ENCODE measurements at regions not wholly inside any gene's neighbourhood (a gene's known extent, or its start where the extent isn't known, plus 50 kb on each side); places are given as distances from the start of the nearest gene placed in this dataset.

DNA sequence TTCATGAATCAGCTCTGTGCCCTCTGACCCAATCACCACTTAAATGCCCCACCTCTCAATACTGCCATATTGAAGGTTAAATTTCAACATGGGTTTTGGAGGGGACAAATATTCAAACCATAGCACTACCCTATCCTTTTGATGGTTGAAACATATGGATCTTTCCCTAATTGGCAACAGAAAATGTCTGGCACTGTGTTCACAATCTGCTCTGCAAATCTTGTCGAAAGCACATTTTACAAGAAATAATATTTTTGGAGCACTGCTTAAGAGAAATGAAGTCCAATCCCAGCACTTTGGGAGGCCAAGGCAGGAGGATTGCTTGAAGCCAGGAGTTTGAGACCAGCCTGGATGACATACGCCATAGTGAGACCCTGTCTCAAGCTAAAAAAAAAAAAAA, 130.6 kb upstream of the FAM9C start:
- Histone ChIP-seq H3K4me1 (ENCODE audit: control insufficient read depth in 2 of 2, insufficient read depth in 2 of 2, low read length in 1 of 2) (no peaks in the 10 kb centered on the region), H3K9me3 (ENCODE audit: control insufficient read depth in 2 of 2, insufficient read depth in 1 of 2, low read depth in 1 of 2, low read length in 1 of 2) (no peaks in the 10 kb centered on the region), H3K27me3 (ENCODE audit: control insufficient read depth in 1 of 2, insufficient read depth in 2 of 2, low read length in 2 of 2) (no peaks in the 10 kb centered on the region), H3K4me3 (ENCODE audit: low read depth in 1 of 2, low read length in 2 of 2) (no peak overlapping the region), H3K36me3 (ENCODE audit: control insufficient read depth in 2 of 2, insufficient read depth in 2 of 2, low read length in 1 of 2) (no peaks in the 10 kb centered on the region), H3K27ac (ENCODE audit: low read depth in 2 of 2, low read length in 1 of 2) (no peak overlapping the region)
- WGBS, 2 donors: 89 to 97% methylated on average over 2 of the region's 2 CpGs

- H3K4me1 ChIP-seq (ENCODE audit: control insufficient read depth in 2 of 2, insufficient read depth in 2 of 2, low read length in 1 of 2): no peaks in the 10 kb centered on the region
- H3K9me3 ChIP-seq (ENCODE audit: control insufficient read depth in 2 of 2, insufficient read depth in 1 of 2, low read depth in 1 of 2, low read length in 1 of 2): no peaks in the 10 kb centered on the region
- H3K36me3 ChIP-seq (ENCODE audit: control insufficient read depth in 2 of 2, insufficient read depth in 2 of 2, low read length in 1 of 2): no peaks in the 10 kb centered on the region
- WGBS, 2 donors: 65 to 93% methylated on average over 2 of the region's 2 CpGs
- H3K4me3 ChIP-seq (ENCODE audit: low read depth in 1 of 2, low read length in 2 of 2): no peak overlapping the region
- no peak overlapping the region for H3K27ac ChIP-seq (ENCODE audit: low read depth in 2 of 2, low read length in 1 of 2)
- no peaks in the 10 kb centered on the region for H3K27me3 ChIP-seq (ENCODE audit: control insufficient read depth in 1 of 2, insufficient read depth in 2 of 2, low read length in 2 of 2)
These were observed 126.6 kb upstream of the FAM9C start for GRCh38 chrX:13170966-13171558.

GRCh38 chrX:13169684-13170083, 125.3 kb upstream of the FAM9C start:
- Histone ChIP-seq H3K36me3 (ENCODE audit: control insufficient read depth in 2 of 2, insufficient read depth in 2 of 2, low read length in 1 of 2) (no peaks in the 10 kb centered on the region), H3K27ac (ENCODE audit: low read depth in 2 of 2, low read length in 1 of 2) (no peak overlapping the region), H3K4me1 (ENCODE audit: control insufficient read depth in 2 of 2, insufficient read depth in 2 of 2, low read length in 1 of 2) (no peaks in the 10 kb centered on the region), H3K4me3 (ENCODE audit: low read depth in 1 of 2, low read length in 2 of 2) (no peak overlapping the region), H3K27me3 (ENCODE audit: control insufficient read depth in 1 of 2, insufficient read depth in 2 of 2, low read length in 2 of 2) (peaks cover 0 to 4% of the 10 kb centered on the region in 2 donors), H3K9me3 (ENCODE audit: control insufficient read depth in 2 of 2, insufficient read depth in 1 of 2, low read depth in 1 of 2, low read length in 1 of 2) (no peaks in the 10 kb centered on the region)
- 94 to 97% methylated on average over 2 of the region's 2 CpGs for WGBS, 2 donors

DNA sequence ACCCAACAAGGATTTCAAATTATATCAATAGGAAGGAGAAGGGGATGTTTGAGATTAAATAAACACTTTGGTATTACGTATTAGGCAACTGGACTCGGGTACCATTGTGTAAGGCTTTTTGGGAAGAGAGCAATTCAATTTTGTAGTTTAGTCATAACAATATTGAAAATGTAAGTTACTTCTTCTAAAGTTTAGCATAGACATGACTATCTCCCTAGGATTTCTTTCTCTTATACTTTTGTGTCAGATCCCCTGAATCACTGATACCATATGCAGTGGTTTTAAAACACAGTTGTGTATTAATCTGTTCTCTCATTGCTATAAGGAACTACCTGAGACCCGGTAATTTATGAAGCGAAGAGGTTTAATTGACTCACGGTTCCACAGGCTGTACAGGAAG, 123.8 kb upstream of the FAM9C start:
- WGBS, 2 donors: 68 to 75% methylated on average over 5 of the region's 5 CpGs
- no peaks in the 10 kb centered on the region for H3K36me3 ChIP-seq (ENCODE audit: control insufficient read depth in 2 of 2, insufficient read depth in 2 of 2, low read length in 1 of 2)
- peaks cover 0 to 4% of the 10 kb centered on the region in 2 donors for H3K27me3 ChIP-seq (ENCODE audit: control insufficient read depth in 1 of 2, insufficient read depth in 2 of 2, low read length in 2 of 2)
- H3K4me1 ChIP-seq (ENCODE audit: control insufficient read depth in 2 of 2, insufficient read depth in 2 of 2, low read length in 1 of 2): no peaks in the 10 kb centered on the region
- H3K27ac ChIP-seq (ENCODE audit: low read depth in 2 of 2, low read length in 1 of 2): no peak overlapping the region
- no peak overlapping the region for H3K4me3 ChIP-seq (ENCODE audit: low read depth in 1 of 2, low read length in 2 of 2)
- H3K9me3 ChIP-seq (ENCODE audit: control insufficient read depth in 2 of 2, insufficient read depth in 1 of 2, low read depth in 1 of 2, low read length in 1 of 2): no peaks in the 10 kb centered on the region

- Histone ChIP-seq H3K4me1 (ENCODE audit: control insufficient read depth in 2 of 2, insufficient read depth in 2 of 2, low read length in 1 of 2) (no peaks in the 10 kb centered on the region), H3K27me3 (ENCODE audit: control insufficient read depth in 1 of 2, insufficient read depth in 2 of 2, low read length in 2 of 2) (peaks cover 0 to 4% of the 10 kb centered on the region in 2 donors), H3K36me3 (ENCODE audit: control insufficient read depth in 2 of 2, insufficient read depth in 2 of 2, low read length in 1 of 2) (no peaks in the 10 kb centered on the region), H3K27ac (ENCODE audit: low read depth in 2 of 2, low read length in 1 of 2) (peak overlapping the region; percentile 22 to 54), H3K4me3 (ENCODE audit: low read depth in 1 of 2, low read length in 2 of 2) (no peak overlapping the region), H3K9me3 (ENCODE audit: control insufficient read depth in 2 of 2, insufficient read depth in 1 of 2, low read depth in 1 of 2, low read length in 1 of 2) (no peaks in the 10 kb centered on the region)
- WGBS, 2 donors: 43 to 60% methylated on average over 9 of the region's 9 CpGs
These were observed 123.2 kb upstream of the FAM9C start for GRCh38 chrX:13167481-13168231.

DNA sequence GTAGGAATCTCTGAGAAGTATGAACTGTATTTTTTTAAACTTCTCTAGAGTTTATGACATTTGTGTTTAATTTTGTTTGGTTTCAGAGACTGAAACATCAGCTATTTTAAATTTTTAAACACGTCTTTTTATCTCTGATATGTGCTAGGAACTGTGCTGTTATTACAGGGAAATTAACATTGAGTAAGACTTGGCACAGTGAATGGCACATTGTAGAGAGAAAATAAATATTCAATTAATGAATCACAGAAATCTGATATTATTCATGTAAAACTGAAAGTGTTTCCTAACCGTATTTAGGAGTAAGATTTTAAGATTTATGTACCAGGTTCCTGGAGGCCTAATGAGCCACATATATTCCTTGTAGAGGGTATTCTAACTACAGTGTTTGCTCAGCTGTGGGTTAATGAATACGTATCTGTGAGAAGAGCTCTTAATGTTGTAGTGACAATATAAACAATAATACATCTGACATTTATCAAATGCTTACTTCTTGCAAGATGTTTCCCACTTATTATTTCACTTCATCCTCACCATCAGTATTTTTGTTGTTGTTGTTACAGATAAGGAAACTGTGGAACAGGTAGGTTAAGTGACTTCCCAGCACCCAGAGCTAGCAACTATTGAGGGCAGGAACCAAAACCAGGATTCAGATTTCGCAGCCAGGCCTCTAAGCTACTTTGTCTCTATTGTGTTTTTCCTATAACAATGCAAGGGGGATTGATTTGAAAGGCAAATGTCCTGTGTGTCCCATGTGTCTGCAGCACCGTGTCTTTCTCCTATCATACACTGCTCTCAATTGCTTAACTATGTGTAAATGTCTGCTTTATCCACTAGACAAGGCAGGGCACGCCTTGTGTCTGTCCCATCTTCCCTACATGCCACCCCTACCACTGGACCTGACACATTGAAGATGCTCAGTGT, 121.1 kb upstream of the FAM9C start:
- H3K9me3 ChIP-seq (ENCODE audit: control insufficient read depth in 2 of 2, insufficient read depth in 1 of 2, low read depth in 1 of 2, low read length in 1 of 2): no peaks in the 10 kb centered on the region
- H3K4me1 ChIP-seq (ENCODE audit: control insufficient read depth in 2 of 2, insufficient read depth in 2 of 2, low read length in 1 of 2): peaks cover 0 to 2% of the 10 kb centered on the region in 2 donors
- H3K36me3 ChIP-seq (ENCODE audit: control insufficient read depth in 2 of 2, insufficient read depth in 2 of 2, low read length in 1 of 2): no peaks in the 10 kb centered on the region
- H3K27ac ChIP-seq (ENCODE audit: low read depth in 2 of 2, low read length in 1 of 2): no peak overlapping the region
- peaks cover 0 to 4% of the 10 kb centered on the region in 2 donors for H3K27me3 ChIP-seq (ENCODE audit: control insufficient read depth in 1 of 2, insufficient read depth in 2 of 2, low read length in 2 of 2)
- WGBS, 2 donors: 53 to 60% methylated on average over 6 of the region's 6 CpGs
- no peak overlapping the region for H3K4me3 ChIP-seq (ENCODE audit: low read depth in 1 of 2, low read length in 2 of 2)

GRCh38 chrX:13164611-13165010, 120.2 kb upstream of the FAM9C start:
- Histone ChIP-seq H3K36me3 (ENCODE audit: control insufficient read depth in 2 of 2, insufficient read depth in 2 of 2, low read length in 1 of 2) (no peaks in the 10 kb centered on the region), H3K4me1 (ENCODE audit: control insufficient read depth in 2 of 2, insufficient read depth in 2 of 2, low read length in 1 of 2) (peaks cover 0 to 2% of the 10 kb centered on the region in 2 donors), H3K9me3 (ENCODE audit: control insufficient read depth in 2 of 2, insufficient read depth in 1 of 2, low read depth in 1 of 2, low read length in 1 of 2) (no peaks in the 10 kb centered on the region), H3K27ac (ENCODE audit: low read depth in 2 of 2, low read length in 1 of 2) (no peak overlapping the region), H3K27me3 (ENCODE audit: control insufficient read depth in 1 of 2, insufficient read depth in 2 of 2, low read length in 2 of 2) (peaks cover 0 to 4% of the 10 kb centered on the region in 2 donors), H3K4me3 (ENCODE audit: low read depth in 1 of 2, low read length in 2 of 2) (no peak overlapping the region)
- 48 to 67% methylated on average over 7 of the region's 7 CpGs for WGBS, 2 donors

GRCh38 chrX:13162772-13163410, 118.5 kb upstream of the FAM9C start:
- no peak overlapping the region for H3K27ac ChIP-seq (ENCODE audit: low read depth in 2 of 2, low read length in 1 of 2)
- WGBS, 2 donors: 87 to 88% methylated on average over 4 of the region's 4 CpGs
- H3K4me1 ChIP-seq (ENCODE audit: control insufficient read depth in 2 of 2, insufficient read depth in 2 of 2, low read length in 1 of 2): peaks cover 0 to 2% of the 10 kb centered on the region in 2 donors
- no peaks in the 10 kb centered on the region for H3K9me3 ChIP-seq (ENCODE audit: control insufficient read depth in 2 of 2, insufficient read depth in 1 of 2, low read depth in 1 of 2, low read length in 1 of 2)
- H3K4me3 ChIP-seq (ENCODE audit: low read depth in 1 of 2, low read length in 2 of 2): no peak overlapping the region
- H3K36me3 ChIP-seq (ENCODE audit: control insufficient read depth in 2 of 2, insufficient read depth in 2 of 2, low read length in 1 of 2): no peaks in the 10 kb centered on the region
- H3K27me3 ChIP-seq (ENCODE audit: control insufficient read depth in 1 of 2, insufficient read depth in 2 of 2, low read length in 2 of 2): peaks cover 0 to 4% of the 10 kb centered on the region in 2 donors

GRCh38 chrX:13159886-13160285, 115.5 kb upstream of the FAM9C start:
- Histone ChIP-seq H3K27ac (ENCODE audit: low read depth in 2 of 2, low read length in 1 of 2) (no peak overlapping the region), H3K27me3 (ENCODE audit: control insufficient read depth in 1 of 2, insufficient read depth in 2 of 2, low read length in 2 of 2) (no peaks in the 10 kb centered on the region), H3K4me3 (ENCODE audit: low read depth in 1 of 2, low read length in 2 of 2) (no peak overlapping the region), H3K9me3 (ENCODE audit: control insufficient read depth in 2 of 2, insufficient read depth in 1 of 2, low read depth in 1 of 2, low read length in 1 of 2) (no peaks in the 10 kb centered on the region), H3K36me3 (ENCODE audit: control insufficient read depth in 2 of 2, insufficient read depth in 2 of 2, low read length in 1 of 2) (no peaks in the 10 kb centered on the region), H3K4me1 (ENCODE audit: control insufficient read depth in 2 of 2, insufficient read depth in 2 of 2, low read length in 1 of 2) (peaks cover 0 to 2% of the 10 kb centered on the region in 2 donors)

Data from esophagus (tissue), 2 donors.